NCI-H774 (cell line): ENCODE measurements at regions not wholly inside any gene's neighbourhood (a gene's known extent, or its start where the extent isn't known, plus 50 kb on each side); places are given as distances from the start of the nearest gene placed in this dataset.
"Not testable (repeated sequence)": the region's sequence is repeated elsewhere in the genome, so short reads cannot be mapped to it uniquely, and the experiment has no call there.

Experiments used
- DNase-seq: peaks from one replicate; lab custom pipeline; 2025; lab: John Stamatoyannopoulos, UW

GRCh38 chr15:69675731-69676130 is 223.1 kb downstream of the RPLP1 start:
- no peak for DNase-seq

- DNase-seq, result no peak
Measured at GRCh38 chr15:69677403-69677802, 224.8 kb downstream of the RPLP1 start.

GRCh38 chr15:69679623-69680228 is 227.1 kb downstream of the RPLP1 start:
- no peak for DNase-seq

- DNase-seq, result not testable (repeated sequence)
Measured at GRCh38 chr15:69684823-69685222, 232.2 kb downstream of the RPLP1 start.

- peak; percentile 88 for DNase-seq
Measured at GRCh38 chr15:69685512-69686452, 233.2 kb downstream of the RPLP1 start.

GRCh38 chr15:69686626-69687025 is 234.0 kb downstream of the RPLP1 start:
- no peak for DNase-seq

- no peak for DNase-seq
Measured at GRCh38 chr15:69689133-69689532, 236.5 kb downstream of the RPLP1 start.

- DNase-seq, result no peak
Measured at GRCh38 chr15:69691307-69692015, 238.8 kb downstream of the RPLP1 start.

- no peak for DNase-seq
Measured at GRCh38 chr15:69692342-69692741, 239.7 kb downstream of the RPLP1 start.

GRCh38 chr15:69693059-69693458 is 240.4 kb downstream of the RPLP1 start:
- DNase-seq, result no peak

GRCh38 chr15:69696946-69697345 is 244.3 kb downstream of the RPLP1 start:
- DNase-seq, result no peak

GRCh38 chr15:69697916-69698315 is 245.3 kb downstream of the RPLP1 start:
- no peak for DNase-seq

GRCh38 chr15:69699096-69699495 is 246.5 kb downstream of the RPLP1 start:
- no peak for DNase-seq

- no peak for DNase-seq
Measured at GRCh38 chr15:69700380-69700779, 247.8 kb downstream of the RPLP1 start.

GRCh38 chr15:69701198-69701597 is 248.6 kb downstream of the RPLP1 start:
- DNase-seq, result peak; percentile 75

- no peak for DNase-seq
Measured at GRCh38 chr15:69703532-69704187, 251.0 kb downstream of the RPLP1 start.

- DNase-seq, result no peak
Measured at GRCh38 chr15:69704229-69704628, 251.6 kb downstream of the RPLP1 start.

GRCh38 chr15:69704700-69705099 is 252.1 kb downstream of the RPLP1 start:
- DNase-seq, result no peak

- no peak for DNase-seq
Measured at GRCh38 chr15:69706353-69707097, 253.9 kb downstream of the RPLP1 start.

GRCh38 chr15:69707241-69707640 is 254.6 kb downstream of the RPLP1 start:
- DNase-seq, result not testable (repeated sequence)

- DNase-seq, result not testable (repeated sequence)
Measured at GRCh38 chr15:69708436-69709122, 256.0 kb downstream of the RPLP1 start.
